GM18498 (cell line): ENCODE measurements at regions not wholly inside any gene's neighbourhood (a gene's known extent, or its start where the extent isn't known, plus 50 kb on each side); places are given as distances from the start of the nearest gene placed in this dataset.

Experiments used
- ATAC-seq: cut with Tn5 transposase; IDR thresholded peaks from one replicate; pipeline ENCODE4 v1.9.1; 2021; ENCODE audit warnings: mild to moderate bottlenecking, moderate library complexity; ENCODE audit not compliant: unreplicated experiment

DNA sequence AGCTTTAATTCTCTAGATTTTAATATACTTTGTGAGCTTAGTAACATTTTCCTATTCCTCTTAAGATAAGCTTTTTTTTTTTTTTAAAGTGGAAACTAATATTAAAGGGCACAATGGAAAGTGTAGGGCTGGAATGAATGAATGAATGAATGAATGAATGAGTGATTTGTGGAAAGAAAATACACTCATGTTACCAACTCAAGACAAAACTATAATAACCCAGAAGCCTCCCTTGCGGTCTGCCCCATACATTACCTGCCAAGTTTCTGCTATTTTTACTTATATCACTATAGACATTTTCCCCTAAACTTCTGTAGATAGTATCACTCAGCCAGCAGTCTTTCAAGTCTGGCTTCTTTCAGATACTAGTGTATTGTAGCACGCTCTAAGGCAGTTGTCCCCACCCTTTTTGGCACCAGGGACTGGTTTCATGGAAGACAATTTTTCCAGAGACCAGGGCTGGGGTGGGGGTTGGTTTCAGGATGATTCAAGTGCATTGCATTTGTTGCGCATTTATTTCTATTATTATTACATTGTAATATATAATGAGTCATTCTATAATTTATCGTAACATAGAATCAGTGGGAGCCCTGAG, 932.2 kb downstream of the TBC1D22A start:
- no peak for ATAC-seq

DNA sequence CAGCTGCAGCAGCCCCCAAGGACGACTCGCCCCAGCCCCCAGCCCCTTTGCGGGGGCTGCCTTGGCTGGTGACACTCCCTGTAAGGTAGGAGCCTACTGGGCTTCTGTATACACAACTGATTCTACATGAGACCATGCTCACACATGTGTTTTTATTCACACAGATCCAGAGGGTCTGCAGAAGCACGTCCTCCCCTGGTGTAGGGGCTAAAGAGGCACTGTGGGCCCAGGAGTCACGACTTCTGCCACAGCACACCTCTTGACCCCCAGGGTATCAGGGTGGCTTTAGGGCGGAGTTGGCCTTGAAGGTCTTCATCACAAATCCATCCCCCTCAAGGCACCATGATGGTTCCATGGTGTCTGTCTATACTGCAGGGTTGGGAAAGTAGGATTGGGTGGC, 931.2 kb downstream of the TBC1D22A start:
- no peak for ATAC-seq

DNA sequence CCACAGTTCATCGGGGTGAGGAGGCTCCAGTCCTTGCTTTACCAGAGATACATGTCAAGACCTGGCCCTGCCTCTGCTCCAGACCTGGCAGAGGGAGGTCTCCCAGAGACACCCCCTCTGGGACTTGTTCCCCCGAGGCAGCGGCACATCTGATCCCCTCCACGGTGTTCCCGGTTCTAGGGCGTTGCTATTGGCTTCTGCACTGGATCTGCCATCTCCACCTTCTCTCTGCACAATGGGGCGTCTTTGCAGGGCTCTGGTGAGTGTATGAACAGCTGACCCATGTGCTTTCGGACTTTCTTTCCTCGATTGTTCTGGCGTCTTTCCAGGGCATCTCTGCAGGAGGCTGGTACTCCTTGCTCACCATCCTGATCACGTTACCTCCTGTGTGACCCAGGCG, 930.4 kb downstream of the TBC1D22A start:
- ATAC-seq: no peak

DNA sequence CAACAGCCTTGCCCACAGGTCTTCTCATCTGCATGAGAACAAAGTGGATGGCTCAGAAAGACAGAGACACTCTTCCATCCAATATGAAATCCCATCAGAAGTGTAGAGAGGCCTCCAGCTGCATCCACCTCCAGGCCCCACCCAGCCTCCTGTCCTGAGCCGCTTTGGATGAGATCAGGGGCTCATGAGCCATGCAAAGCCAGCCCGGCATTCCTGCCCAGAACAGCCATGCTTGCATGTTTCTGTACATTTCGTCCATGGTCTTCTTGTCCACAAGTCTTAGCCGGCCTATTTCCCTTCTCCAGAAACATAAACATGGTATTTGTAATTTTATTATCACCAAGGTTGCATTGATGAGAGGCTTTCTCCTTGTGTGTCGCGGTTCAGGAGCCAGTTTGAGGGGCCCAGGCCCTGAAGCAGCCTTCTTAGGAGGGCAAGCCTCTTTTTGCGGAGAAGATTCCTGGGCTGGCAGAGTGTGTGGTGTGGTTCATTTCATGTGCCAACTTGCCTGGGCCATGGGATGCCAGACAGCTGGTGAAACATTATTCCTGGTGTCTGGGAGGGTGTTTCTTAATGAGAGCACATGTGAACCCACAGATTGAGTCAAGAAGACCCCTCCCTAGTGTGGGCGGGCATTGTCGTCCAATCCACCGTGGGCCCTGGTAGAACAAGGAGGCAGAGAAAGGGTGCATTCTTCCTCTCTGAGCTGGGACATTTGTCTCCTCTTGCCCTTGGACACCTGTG, 928.9 kb downstream of the TBC1D22A start:
- no peak for ATAC-seq

DNA sequence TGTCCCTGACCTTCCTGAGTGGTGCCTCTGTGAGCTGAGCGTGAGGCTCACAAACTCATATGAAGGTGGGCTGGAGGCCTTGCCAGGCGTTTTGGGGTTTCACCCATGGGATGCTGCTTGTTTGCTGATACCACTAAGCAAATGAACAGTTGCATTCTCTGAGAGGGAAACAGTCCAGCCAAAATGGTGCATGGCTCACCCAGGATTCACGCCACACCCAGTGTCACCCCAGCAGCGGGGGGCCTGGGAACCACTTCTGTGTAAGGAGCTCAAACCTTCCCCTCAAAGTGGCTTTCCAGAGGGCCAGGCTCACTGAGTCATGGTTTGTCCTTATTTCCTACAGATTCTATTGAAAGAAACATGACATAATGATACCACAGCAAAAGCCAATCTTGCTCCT, 928.1 kb downstream of the TBC1D22A start:
- ATAC-seq: no peak

DNA sequence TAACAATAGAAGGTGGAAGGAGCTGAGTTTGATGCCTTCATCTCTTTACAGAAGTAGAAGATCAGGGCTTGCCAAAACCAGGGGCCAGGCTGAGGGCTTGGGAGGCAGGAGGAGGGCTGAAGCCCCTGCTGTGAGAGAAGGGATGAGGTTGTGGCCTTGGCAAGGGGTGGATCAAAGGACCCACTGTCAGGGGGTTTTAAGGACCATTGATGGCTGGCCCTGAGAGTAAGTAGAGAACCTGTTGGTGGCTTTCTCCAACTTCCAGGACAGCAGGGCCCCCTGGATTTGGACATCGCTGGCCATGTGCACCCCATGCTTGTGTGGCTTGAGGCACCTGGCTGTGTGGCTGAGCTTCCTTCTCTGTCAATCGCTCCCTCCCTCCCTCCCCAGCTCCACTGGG, 927.7 kb downstream of the TBC1D22A start:
- no peak for ATAC-seq

DNA sequence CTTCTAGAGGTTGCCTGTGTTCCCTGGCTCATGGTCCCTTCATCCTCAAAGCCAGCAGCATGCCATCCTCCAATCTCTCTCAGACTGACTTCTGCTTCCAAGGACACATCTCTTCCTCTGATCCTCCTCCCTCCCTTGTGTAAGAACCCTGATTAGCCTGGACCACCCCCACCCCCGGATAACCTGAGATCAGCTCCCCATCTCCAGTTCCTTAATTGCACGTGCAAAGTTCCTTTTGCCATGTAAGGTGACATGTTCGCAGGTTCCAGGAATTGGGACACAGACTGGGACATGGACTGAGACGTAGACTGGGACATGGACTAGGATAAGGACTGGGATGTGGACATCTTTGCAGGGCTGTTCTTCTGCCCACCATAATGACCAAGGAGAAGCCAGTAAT, 925.3 kb downstream of the TBC1D22A start:
- no peak for ATAC-seq

DNA sequence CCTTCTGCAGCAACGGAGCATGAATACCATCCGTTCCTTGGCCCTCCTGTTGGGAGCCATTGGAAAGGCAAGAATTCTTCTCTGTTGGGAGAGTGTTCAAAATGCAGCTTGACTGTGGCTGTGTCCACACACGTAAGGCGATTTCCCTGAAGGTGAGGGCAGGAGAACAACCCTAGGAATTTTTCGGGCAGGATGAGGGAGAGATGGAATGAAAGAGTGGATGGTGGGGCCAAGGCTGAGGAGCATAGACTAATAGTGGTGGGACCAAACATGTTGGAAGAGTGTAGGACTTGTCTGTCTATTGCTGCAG, 924.9 kb downstream of the TBC1D22A start:
- ATAC-seq: no peak

DNA sequence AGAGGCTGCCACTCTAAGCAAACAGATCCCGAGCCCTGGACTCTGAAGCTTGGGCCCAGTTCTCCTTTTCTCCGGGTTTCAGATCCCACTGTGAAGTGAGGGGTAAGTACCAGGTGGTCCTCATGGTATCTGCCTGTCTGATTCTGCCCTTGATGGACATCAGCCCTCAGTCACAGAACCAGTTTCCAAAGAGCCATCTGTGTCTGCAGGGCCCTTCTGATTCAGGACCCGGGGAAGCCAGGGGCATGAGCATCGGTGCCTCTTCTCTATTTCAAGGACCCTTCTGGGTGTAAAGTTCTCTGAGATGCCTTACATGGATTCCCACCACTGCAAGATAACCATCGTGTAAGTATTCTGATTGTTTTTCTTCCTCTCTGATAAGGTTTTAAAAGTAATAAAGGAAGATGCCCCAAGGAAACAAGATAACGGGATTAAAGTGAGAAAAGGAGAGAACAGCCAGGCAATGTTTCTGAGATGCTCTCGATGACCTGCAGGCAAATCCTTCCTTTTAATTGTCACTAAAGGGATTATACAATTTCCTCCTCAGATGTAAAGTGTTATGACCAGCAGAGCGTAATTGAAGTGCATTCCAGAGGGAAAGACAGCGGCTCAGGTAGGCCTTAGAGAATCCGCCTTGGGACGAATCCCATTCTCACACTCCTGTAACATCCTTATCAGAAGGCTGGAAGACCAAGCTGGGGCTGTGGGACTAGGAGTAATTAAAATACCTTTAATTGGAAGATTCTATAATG, 924.3 kb downstream of the TBC1D22A start:
- ATAC-seq: no peak

DNA sequence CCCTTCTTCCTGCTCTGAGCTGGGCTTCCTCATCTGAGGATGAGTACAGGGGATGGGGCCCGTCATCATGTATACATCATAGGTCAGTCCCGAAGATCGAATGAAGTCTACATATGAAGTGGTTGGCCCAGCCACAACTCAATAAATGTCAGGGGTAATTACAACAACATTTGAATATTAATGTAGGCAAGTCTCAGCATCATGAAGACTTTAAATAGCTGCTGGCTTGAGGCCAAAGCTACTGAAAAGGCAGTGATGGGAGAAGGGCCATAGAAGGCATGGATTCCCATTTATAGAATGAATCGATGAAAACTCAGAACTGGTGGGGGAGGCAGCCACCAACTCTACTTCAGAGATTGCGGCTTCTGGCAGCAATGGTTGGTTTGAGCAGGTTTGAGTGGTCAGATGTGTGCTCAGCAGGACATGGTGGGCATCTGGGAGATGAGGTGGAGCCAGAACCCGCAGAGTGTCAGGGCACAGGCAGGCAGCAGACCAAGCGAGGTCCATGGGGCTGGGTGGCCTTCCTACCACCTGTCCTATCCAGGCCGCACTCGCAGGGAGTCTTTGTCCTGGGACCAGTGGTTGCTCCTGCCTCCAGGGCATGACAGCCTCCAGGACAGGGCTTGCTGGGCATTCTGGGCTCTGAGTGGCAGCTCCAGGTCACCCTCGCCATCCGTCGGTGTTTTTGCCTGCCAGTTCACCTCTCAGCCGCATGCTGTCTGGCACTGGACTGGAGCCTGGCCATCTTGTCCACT, 919.1 kb downstream of the TBC1D22A start:
- ATAC-seq: no peak

DNA sequence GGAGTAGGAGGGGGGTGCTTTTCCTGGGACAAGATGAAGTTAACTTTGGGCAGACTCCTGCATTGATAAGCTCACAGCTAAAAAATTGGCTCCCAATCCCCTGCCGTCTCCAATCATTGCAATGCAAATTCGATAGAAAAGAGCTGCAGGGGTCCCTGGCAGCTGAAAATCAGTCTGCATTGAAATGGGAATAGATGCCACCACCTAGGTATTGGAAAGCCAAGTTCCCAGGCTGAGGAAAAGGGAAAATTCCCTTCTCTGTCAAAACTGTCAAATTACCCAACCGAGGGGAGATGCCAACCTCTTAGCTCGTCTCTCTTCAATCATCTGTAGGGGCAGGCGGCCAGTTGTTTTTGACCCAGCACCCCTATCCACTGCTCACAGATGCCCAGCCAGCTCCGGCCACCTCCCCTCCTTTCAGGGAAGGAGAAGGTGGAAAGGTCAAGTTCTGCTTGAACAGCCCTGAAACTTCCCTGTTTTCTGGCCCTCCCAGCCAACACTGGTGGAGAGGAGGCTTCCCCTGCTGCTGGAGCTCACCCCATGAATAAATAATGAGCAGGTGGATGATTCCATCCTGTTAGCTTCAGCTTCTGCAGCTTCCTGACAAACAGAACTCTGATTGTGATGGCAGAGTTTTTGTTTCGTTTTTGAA, 916.3 kb downstream of the TBC1D22A start:
- ATAC-seq: no peak

DNA sequence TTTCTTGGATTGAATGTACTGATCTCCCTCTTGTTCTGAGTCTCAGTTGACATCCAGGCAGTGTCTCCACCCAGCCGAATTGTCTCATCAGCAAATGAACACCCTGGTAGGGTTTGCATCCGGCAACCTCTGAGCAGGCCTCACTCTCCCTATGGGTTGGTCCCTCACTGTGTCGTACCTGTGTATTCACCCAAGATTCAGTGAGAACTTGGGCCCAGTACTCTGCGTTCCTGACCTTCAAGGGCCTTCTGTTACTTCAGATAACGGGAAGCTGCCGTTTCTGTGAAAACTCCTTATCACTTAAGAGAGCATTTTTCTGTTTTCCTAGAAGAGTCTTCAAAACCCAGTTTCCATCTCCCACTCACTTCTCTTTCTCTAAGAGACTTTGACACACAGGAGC, 915.6 kb downstream of the TBC1D22A start:
- ATAC-seq: no peak

DNA sequence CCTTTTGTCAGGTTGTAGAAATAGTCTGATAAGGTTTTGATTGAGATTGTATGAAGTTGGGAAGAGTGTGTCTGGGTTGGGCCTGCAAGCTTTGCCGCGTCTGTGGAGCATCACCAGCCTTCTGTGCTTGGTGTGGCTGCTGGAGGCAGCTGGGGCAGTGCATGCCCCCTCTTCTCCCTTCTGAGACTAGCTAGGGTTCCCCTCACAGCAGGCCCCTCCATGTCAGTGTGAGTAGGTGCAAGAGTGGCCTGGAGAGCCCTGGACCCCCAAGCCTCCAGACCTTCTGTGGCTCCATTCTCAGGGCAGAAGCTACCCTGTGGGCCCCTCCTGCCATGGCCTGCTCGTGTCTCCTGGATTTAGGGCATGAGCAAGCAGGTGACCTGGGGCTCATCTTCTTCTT, 914.2 kb downstream of the TBC1D22A start:
- ATAC-seq: no peak

DNA sequence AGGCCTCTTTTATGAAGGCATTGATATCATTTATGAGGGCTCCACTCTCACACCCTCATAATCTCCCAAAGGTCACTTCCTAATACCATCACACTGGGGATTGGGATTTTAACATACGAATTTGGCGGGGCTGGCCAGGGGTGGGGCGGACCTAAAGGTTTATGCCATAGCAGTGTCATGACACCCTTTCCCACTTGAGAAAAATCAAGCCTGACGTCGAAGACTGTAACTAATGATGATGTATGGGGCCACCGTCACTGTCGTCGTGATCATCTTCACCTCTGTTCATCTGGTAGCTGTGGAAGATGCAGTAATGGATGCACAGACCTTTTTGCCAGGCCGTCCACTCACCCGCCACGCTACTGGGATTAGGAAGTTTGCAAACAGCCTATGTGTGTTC, 912.1 kb downstream of the TBC1D22A start:
- ATAC-seq: no peak

DNA sequence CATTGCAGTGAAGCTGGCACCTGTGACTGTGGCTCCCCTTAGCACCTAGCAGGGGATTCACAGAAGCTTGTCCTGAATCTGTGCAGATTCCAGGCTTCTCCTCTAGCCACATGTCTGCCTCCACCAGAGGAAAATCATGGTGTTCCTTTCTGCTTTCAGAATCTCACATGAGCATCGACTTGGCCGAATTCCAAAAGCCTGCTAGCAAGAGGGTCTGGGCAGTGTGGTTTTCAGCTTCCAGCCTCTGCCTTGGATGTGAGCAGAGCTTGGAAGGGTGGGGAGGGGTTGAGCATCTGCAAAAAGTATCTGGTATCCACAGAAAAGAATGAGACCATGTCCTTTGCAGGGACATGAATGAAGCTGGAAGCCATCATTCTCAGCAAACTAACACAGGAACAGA, 911.1 kb downstream of the TBC1D22A start:
- no peak for ATAC-seq

DNA sequence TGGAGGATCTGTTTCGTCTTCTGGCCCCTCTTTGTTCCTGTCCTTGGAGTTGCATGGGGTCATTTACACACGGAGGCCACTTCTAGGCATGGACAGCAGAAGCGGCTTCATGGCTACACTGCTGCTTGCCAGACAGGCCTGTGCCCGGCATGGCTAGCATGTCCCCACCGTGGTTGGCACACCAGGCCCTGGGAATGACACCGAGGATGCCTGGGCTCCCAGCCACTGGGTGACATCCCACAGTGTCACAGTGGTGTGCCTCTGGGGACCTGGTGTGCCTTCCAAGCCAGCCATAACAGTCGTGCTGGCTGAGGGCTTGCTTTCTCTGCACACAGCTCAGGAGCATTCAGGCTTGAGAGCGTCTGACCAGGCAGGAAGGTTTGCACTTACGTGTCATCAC, 910.1 kb downstream of the TBC1D22A start:
- no peak for ATAC-seq

DNA sequence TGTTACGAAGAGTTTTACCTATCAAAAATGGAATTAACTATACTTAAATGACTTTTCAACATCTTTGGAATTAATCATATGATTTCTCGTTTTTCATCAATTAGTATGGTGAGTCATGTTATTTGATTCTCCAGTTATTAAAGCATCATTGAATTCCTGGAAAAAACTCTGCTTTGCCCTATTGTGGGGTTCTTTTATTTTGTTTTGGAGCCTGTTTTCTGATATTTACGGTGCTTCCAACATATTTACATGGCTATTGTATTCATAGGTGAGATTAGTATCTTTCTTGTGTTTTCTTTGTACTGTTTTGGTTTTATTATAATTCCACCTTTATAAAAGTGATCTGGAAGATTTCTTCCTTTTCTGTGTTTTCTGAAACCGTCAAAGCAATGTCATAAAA, 902.7 kb downstream of the TBC1D22A start:
- no peak for ATAC-seq

DNA sequence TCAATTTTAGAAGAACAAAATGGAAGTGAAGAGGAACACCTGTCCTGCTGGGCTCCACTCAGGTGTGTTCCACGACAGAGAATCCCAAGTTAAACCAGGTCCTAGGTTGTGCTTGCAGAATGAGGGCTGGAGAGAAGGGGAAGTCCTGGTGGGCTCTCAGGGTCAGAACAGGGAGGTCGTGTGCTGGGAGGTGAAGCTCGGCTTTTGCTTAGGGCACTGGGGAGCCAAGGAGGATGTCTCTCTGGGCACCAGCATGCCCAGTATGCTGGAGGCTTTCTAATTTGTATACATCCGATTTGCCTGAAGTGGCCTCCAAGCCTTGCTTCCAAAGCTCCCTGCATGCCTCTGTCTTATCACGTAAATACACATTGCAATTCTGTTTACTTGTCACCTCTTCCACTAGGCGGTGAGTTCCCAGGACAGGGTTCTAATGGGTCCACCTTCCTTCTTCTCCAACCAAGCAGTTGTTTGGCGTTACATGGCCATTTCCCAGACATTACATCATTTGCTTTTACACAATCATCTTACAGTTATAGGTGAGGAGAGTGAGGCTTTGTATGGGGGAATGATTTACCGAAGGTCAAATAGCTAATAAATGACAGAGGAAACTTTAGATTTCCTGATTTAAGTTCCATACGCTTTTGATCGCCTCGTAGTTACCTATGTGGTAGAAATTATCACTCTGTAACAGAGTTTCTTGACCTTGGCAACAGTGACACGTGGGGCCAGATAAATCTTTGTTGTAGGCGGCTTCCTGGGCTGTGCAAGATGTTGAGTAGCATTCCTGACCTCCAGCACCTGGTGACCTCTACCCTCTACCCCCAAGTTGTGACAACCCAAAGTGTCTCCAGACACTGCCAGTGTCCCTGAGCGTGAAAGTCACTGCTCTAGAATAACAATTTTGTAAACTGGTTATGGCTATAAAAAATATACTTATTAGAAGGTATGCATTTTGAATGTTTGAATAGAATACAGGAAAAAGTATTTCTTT, 901.5 kb downstream of the TBC1D22A start:
- no peak for ATAC-seq

DNA sequence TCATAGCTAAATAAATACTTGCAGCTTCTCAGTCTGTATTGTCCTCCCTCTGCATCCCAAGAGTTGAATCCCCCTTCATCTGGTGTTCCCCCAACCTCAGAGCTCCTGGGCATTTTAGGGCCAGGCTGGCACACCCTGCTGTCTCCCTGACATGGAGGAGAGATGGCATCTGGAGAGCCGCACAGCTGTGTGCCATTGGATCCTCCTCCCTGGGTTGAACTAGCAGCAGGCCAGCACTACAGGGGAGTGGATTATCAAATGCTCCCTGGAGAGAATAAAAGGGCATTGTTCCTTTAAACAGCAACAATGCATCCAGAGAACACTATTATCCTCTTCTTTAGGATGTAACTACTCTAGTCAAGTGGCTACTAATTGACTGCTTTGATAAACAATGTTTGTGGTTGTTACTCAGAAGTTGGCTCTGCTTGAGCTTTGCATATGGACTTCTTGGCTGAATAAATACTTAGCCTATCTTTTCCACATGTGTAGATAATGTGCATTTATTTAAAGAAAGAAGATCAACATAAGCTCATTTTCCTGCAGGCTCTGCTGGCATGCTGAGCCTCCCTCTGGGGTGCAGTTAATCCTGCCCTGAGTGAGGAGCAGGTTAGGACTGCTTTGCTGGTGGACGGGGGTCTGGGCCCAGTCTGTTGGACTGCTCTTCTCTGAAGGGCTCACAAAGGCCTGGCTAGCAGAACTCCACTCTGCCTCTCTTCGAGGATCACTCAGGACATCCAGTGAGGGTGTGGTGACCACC, 897.2 kb downstream of the TBC1D22A start:
- no peak for ATAC-seq
